GM12892 (cell line): ENCODE measurements at regions not wholly inside any gene's neighbourhood (a gene's known extent, or its start where the extent isn't known, plus 50 kb on each side); places are given as distances from the start of the nearest gene placed in this dataset.

Source experiments
- POLR2A ChIP-seq: IDR thresholded peaks from 2 replicates; pipeline ENCODE4 v1.6.1; 2011; ENCODE audit warnings: low read depth, low read length, control low read depth
- POLR2AphosphoS5 ChIP-seq: IDR thresholded peaks from 2 replicates; pipeline ENCODE4 v1.6.1; 2011; ENCODE audit warnings: low read depth, low read length, control low read depth
- TAF1 ChIP-seq: IDR thresholded peaks from 2 replicates; pipeline ENCODE4 v1.6.1; 2011; ENCODE audit warnings: low read depth, mild to moderate bottlenecking, control low read depth, low read length, borderline replicate concordance

GRCh38 chr12:31778687-31779086, 49.9 kb upstream of the AMN1 start:
- TF ChIP-seq POLR2A (no peak), POLR2AphosphoS5 (no peak), TAF1 (no peak)
